SK-N-SH (cell line): ENCODE measurements at regions not wholly inside any gene's neighbourhood (a gene's known extent, or its start where the extent isn't known, plus 50 kb on each side); places are given as distances from the start of the nearest gene placed in this dataset.

Experiments used
- CTCF ChIA-PET: fragments of 300-600, 350-600 bp; formaldehyde crosslinking; extraction: SDS; loops from one replicate; lab custom pipeline; 2021; lab: Yijun Ruan, JAX
- POLR2A ChIA-PET: fragments of 350-600 bp; sonication (Branson Sonifier 250); formaldehyde crosslinking; extraction: SDS; loops from one replicate; lab custom pipeline; 2020; ENCODE audit warnings: antibody characterized with exemption, inconsistent platforms; lab: Yijun Ruan, JAX
- DNase-seq: peaks from one replicate; pipeline ENCODE4 v3.0.0; 2012
- H2AFZ ChIP-seq: fragments of 200-600 bp; sonication (generic); 2 replicates; pipeline ENCODE4 v1.8.1; 2016; ENCODE audit warnings: antibody characterized with exemption, mild to moderate bottlenecking, low read depth
- H3F3A ChIP-seq: fragments of 200-600 bp; sonication (generic); replicated peaks from 2 replicates; pipeline ENCODE3; 2016; ENCODE audit warnings: antibody characterized with exemption, mild to moderate bottlenecking; ENCODE audit not compliant: insufficient read depth
- H3K27ac ChIP-seq, 2 experiments: fragments of 200-500 bp in 1 of 2; fragments of 200-600 bp in 1 of 2; sonication (Bioruptor generic) in 1 of 2; sonication (generic), shearing (Covaris generic) in 1 of 2; 2 replicates each; pipeline versions ENCODE4 v1.5.1 to v1.6.1; 2014 to 2016; ENCODE audit warnings: low read depth in 2 of 2, inconsistent platforms in 1 of 2, low read length in 1 of 2, mild to moderate bottlenecking in 1 of 2, mixed read lengths in 1 of 2
- H3K27me3 ChIP-seq: fragments of 200-600 bp; sonication (generic), shearing (Covaris generic); 2 replicates; pipeline ENCODE4 v1.6.1; 2016; ENCODE audit warnings: mixed run types; ENCODE audit not compliant: insufficient read depth
- H3K36me3 ChIP-seq, 2 experiments: fragments of 200-500 bp in 1 of 2; fragments of 200-600 bp in 1 of 2; sonication (Bioruptor generic) in 1 of 2; sonication (generic) in 1 of 2; replicated peaks in 1 of 2; 2 replicates each; pipeline versions ENCODE3 to v1.5.1; 2014 to 2016; ENCODE audit warnings: low read length in 1 of 2, mild to moderate bottlenecking in 1 of 2; ENCODE audit not compliant: insufficient read depth in 2 of 2, control insufficient read depth in 1 of 2
- H3K4me1 ChIP-seq, 2 experiments: fragments of 200-500 bp in 1 of 2; fragments of 200-600 bp in 1 of 2; sonication (Bioruptor generic) in 1 of 2; sonication (generic), shearing (Covaris generic) in 1 of 2; 2 replicates each; pipeline versions ENCODE4 v1.5.1 to v1.6.1; 2014 to 2016; ENCODE audit warnings: low read depth in 1 of 2, low read length in 1 of 2, mixed run types in 1 of 2; ENCODE audit not compliant: insufficient read depth in 2 of 2, control insufficient read depth in 1 of 2
- H3K4me2 ChIP-seq: fragments of 200-600 bp; sonication (generic), shearing (Covaris generic); 2 replicates; pipeline ENCODE4 v1.6.1; 2017; ENCODE audit warnings: mixed run types
- H3K4me3 ChIP-seq, 2 experiments: fragments of 200-500 bp in 1 of 2; fragments of 200-600 bp in 1 of 2; sonication (Bioruptor generic) in 1 of 2; sonication (generic), shearing (Covaris generic) in 1 of 2; 2 replicates each; pipeline versions ENCODE4 v1.5.1 to v1.8.1; 2014 to 2016; ENCODE audit warnings: low read depth in 2 of 2, inconsistent platforms in 1 of 2, low read length in 1 of 2, mild to moderate bottlenecking in 1 of 2, mixed read lengths in 1 of 2, moderate library complexity in 1 of 2
- H3K79me2 ChIP-seq: fragments of 200-600 bp; sonication (generic); 2 replicates; pipeline ENCODE4 v1.8.1; 2017; ENCODE audit warnings: mild to moderate bottlenecking; ENCODE audit not compliant: insufficient read depth
- H3K9ac ChIP-seq: fragments of 200-600 bp; sonication (generic); 2 replicates; pipeline ENCODE4 v1.6.1; 2017; ENCODE audit warnings: mixed run types
- H3K9me2 ChIP-seq: fragments of 200-600 bp; sonication (generic); 2 replicates; pipeline ENCODE4 v1.6.1; 2017; ENCODE audit warnings: mixed run types
- H3K9me3 ChIP-seq: fragments of 200-600 bp; sonication (generic); 2 replicates; pipeline ENCODE4 v1.6.1; 2017; ENCODE audit warnings: mixed run types, mild to moderate bottlenecking, moderate library complexity
- H4K20me1 ChIP-seq: fragments of 200-600 bp; sonication (generic); 2 replicates; pipeline ENCODE4 v1.6.1; 2017; ENCODE audit warnings: mild to moderate bottlenecking, mixed run types; ENCODE audit not compliant: insufficient read depth
- ELF1 ChIP-seq: IDR thresholded peaks from 2 replicates; pipeline ENCODE4 v1.4.0; 2012
- FOSL2 ChIP-seq: IDR thresholded peaks from 2 replicates; pipeline ENCODE4 v1.4.0; 2012; ENCODE audit warnings: low read depth, mild to moderate bottlenecking, moderate library complexity, borderline replicate concordance
- GABPA ChIP-seq: IDR thresholded peaks from 2 replicates; pipeline ENCODE4 v1.4.0; 2012; ENCODE audit warnings: low read depth, mild to moderate bottlenecking
- MEF2A ChIP-seq: IDR thresholded peaks from 2 replicates; pipeline ENCODE4 v1.4.0; 2012; ENCODE audit warnings: low read depth, borderline replicate concordance
- NFIC ChIP-seq: IDR thresholded peaks from 2 replicates; pipeline ENCODE4 v1.4.0; 2012; ENCODE audit warnings: borderline replicate concordance
- NRF1 ChIP-seq: IDR thresholded peaks from 2 replicates; pipeline ENCODE4 v1.6.1; 2012; ENCODE audit warnings: low read depth, mild to moderate bottlenecking, low read length
- POLR2AphosphoS5 ChIP-seq: IDR thresholded peaks from 2 replicates; pipeline ENCODE4 v1.6.1; 2012; ENCODE audit warnings: low read depth, low read length
- RAD21 ChIP-seq: IDR thresholded peaks from 2 replicates; pipeline ENCODE4 v1.6.1; 2012; ENCODE audit warnings: mild to moderate bottlenecking, low read length
- RCOR1 ChIP-seq: fragments of 150-350 bp; IDR thresholded peaks from 2 replicates; pipeline ENCODE4 v1.6.1; 2017; ENCODE audit warnings: antibody characterized with exemption, low read length
- TAF1 ChIP-seq: IDR thresholded peaks from 2 replicates; pipeline ENCODE4 v1.6.1; 2012; ENCODE audit warnings: low read depth, mild to moderate bottlenecking, low read length, moderate library complexity, borderline replicate concordance
- TCF12 ChIP-seq: IDR thresholded peaks from 2 replicates; pipeline ENCODE4 v1.4.0; 2012
- WGBS: methylation state at CpG from one replicate; pipeline ENCODE4 v1.1.6; 2017; ENCODE audit warnings: low lambda C conversion rate; 5-methylcytosine and 5-hydroxymethylcytosine counted together
- TF ChIP-seq, protein P1 (sequence below): IDR thresholded peaks from 2 replicates; pipeline ENCODE4; 2012
- TF ChIP-seq, protein P2 (sequence below): IDR thresholded peaks from 2 replicates; pipeline ENCODE4 v1.4.0; 2012; ENCODE audit warnings: low read depth
- TF ChIP-seq, protein P3 (sequence below): IDR thresholded peaks from 2 replicates; pipeline ENCODE4 v1.6.1; 2012; ENCODE audit warnings: mild to moderate bottlenecking, low read depth, low read length, moderate library complexity
- TF ChIP-seq, protein P4 (sequence below): fragments of 150-350 bp; IDR thresholded peaks from 2 replicates; pipeline ENCODE4 v1.6.1; 2017; ENCODE audit warnings: antibody characterized with exemption, low read length, low read depth, borderline replicate concordance
- TF ChIP-seq, protein P5 (sequence below): fragments of 200-600 bp; sonication (generic); IDR thresholded peaks from 2 replicates; pipeline ENCODE4 v1.6.1; 2017; ENCODE audit warnings: antibody characterized with exemption, mild to moderate bottlenecking, moderate library complexity

DNA sequence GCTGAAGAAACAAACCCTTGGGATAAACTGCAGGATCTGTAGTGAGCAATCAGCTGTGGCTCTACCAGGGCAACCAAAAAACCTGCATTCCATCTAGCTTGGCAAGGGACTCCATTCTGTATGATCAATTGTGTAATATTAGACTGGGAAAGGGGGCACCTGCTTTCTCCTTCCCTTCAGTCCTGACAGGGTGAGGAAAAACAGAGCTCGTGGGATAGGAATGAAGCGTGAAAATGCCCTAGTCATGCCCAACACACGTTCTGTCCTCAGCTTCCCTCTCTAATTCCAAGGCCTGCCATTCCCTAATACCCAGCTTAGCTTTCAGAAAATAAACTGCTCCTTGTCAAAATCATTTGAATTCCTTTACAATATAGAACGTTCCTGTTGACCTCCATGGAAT lies 442.3 kb downstream of the PLPP3 start:
- Histone ChIP-seq H3F3A (peaks cover 15% of the 10 kb centered on the region), H4K20me1 (no peaks in the 10 kb centered on the region), H3K4me1 (peaks cover 7 to 13% of the 10 kb centered on the region in 2 experiments; a peak in 3 of 4 replicates), H3K9me2 (no peaks in the 10 kb centered on the region), H3K4me2 (peak overlapping the region; percentile 39; the same call in 1 of the 2 replicates), H3K27me3 (no peaks in the 10 kb centered on the region), H3K9ac (no peak overlapping the region), H3K27ac (peak overlapping the region; percentile 53 to 74; a peak in 3 of 4 replicates), H3K79me2 (no peaks in the 10 kb centered on the region), H3K36me3 (no peaks in the 10 kb centered on the region), H2AFZ (no peak overlapping the region), H3K4me3 (no peak overlapping the region), H3K9me3 (no peaks in the 10 kb centered on the region)
- 50% methylated on average over 4 of the region's 4 CpGs for WGBS
- ChIA-PET POLR2A (no interaction called here), CTCF (no interaction called here)
- TF ChIP-seq, protein P1, sequence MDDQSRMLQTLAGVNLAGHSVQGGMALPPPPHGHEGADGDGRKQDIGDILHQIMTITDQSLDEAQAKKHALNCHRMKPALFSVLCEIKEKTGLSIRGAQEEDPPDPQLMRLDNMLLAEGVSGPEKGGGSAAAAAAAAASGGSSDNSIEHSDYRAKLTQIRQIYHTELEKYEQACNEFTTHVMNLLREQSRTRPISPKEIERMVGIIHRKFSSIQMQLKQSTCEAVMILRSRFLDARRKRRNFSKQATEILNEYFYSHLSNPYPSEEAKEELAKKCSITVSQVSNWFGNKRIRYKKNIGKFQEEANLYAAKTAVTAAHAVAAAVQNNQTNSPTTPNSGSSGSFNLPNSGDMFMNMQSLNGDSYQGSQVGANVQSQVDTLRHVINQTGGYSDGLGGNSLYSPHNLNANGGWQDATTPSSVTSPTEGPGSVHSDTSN = peak; percentile 60
- TF ChIP-seq TCF12 = peak; percentile 76
- TF ChIP-seq, protein P2, sequence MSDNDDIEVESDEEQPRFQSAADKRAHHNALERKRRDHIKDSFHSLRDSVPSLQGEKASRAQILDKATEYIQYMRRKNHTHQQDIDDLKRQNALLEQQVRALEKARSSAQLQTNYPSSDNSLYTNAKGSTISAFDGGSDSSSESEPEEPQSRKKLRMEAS = no peak
- no peak for DNase-seq

DNA sequence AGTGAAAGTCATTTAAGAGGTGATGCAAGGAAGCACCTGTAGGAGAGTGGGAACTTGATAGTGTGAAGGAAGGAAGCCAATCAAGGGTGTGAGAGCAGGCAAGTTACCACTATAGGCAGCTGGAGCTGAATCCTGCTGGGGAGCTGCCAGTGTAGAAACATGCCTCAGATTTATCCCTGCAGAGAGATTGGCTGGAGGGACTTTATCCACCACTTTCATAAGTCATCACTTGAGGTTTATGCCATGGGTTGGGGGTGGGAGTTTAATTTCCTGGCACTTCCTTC lies 443.6 kb downstream of the PLPP3 start:
- CTCF ChIA-PET = no interaction called here
- no peak overlapping the region for H3K27ac ChIP-seq
- no peaks in the 10 kb centered on the region for H3K9me2 ChIP-seq
- no peak overlapping the region for H3K4me2 ChIP-seq
- H3K27me3 ChIP-seq = no peaks in the 10 kb centered on the region
- TF ChIP-seq, protein P3, sequence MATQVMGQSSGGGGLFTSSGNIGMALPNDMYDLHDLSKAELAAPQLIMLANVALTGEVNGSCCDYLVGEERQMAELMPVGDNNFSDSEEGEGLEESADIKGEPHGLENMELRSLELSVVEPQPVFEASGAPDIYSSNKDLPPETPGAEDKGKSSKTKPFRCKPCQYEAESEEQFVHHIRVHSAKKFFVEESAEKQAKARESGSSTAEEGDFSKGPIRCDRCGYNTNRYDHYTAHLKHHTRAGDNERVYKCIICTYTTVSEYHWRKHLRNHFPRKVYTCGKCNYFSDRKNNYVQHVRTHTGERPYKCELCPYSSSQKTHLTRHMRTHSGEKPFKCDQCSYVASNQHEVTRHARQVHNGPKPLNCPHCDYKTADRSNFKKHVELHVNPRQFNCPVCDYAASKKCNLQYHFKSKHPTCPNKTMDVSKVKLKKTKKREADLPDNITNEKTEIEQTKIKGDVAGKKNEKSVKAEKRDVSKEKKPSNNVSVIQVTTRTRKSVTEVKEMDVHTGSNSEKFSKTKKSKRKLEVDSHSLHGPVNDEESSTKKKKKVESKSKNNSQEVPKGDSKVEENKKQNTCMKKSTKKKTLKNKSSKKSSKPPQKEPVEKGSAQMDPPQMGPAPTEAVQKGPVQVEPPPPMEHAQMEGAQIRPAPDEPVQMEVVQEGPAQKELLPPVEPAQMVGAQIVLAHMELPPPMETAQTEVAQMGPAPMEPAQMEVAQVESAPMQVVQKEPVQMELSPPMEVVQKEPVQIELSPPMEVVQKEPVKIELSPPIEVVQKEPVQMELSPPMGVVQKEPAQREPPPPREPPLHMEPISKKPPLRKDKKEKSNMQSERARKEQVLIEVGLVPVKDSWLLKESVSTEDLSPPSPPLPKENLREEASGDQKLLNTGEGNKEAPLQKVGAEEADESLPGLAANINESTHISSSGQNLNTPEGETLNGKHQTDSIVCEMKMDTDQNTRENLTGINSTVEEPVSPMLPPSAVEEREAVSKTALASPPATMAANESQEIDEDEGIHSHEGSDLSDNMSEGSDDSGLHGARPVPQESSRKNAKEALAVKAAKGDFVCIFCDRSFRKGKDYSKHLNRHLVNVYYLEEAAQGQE = no peak
- TF ChIP-seq TAF1 = no peak
- no peak for TF ChIP-seq RCOR1
- no peak for TF ChIP-seq NRF1
- TF ChIP-seq ELF1 = no peak
- no peak for TF ChIP-seq POLR2AphosphoS5
- no peak for TF ChIP-seq MEF2A
- TF ChIP-seq, protein P4, sequence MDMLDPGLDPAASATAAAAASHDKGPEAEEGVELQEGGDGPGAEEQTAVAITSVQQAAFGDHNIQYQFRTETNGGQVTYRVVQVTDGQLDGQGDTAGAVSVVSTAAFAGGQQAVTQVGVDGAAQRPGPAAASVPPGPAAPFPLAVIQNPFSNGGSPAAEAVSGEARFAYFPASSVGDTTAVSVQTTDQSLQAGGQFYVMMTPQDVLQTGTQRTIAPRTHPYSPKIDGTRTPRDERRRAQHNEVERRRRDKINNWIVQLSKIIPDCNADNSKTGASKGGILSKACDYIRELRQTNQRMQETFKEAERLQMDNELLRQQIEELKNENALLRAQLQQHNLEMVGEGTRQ = no peak
- TF ChIP-seq, protein P5, sequence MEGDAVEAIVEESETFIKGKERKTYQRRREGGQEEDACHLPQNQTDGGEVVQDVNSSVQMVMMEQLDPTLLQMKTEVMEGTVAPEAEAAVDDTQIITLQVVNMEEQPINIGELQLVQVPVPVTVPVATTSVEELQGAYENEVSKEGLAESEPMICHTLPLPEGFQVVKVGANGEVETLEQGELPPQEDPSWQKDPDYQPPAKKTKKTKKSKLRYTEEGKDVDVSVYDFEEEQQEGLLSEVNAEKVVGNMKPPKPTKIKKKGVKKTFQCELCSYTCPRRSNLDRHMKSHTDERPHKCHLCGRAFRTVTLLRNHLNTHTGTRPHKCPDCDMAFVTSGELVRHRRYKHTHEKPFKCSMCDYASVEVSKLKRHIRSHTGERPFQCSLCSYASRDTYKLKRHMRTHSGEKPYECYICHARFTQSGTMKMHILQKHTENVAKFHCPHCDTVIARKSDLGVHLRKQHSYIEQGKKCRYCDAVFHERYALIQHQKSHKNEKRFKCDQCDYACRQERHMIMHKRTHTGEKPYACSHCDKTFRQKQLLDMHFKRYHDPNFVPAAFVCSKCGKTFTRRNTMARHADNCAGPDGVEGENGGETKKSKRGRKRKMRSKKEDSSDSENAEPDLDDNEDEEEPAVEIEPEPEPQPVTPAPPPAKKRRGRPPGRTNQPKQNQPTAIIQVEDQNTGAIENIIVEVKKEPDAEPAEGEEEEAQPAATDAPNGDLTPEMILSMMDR = no peak
- no peak for TF ChIP-seq FOSL2
- no peak for TF ChIP-seq NFIC
- no peak for TF ChIP-seq GABPA
- TF ChIP-seq TCF12 = no peak
- TF ChIP-seq RAD21 = no peak
- H2AFZ ChIP-seq = no peak overlapping the region
- H3F3A ChIP-seq = peaks cover 15% of the 10 kb centered on the region
- H3K9ac ChIP-seq = no peak overlapping the region
- peaks cover 7 to 13% of the 10 kb centered on the region in 2 experiments; a peak in 3 of 4 replicates for H3K4me1 ChIP-seq
- no peak overlapping the region for H3K4me3 ChIP-seq
- POLR2A ChIA-PET = no interaction called here
- no peak for DNase-seq
- H3K36me3 ChIP-seq = no peaks in the 10 kb centered on the region
- no peaks in the 10 kb centered on the region for H3K79me2 ChIP-seq
- no peaks in the 10 kb centered on the region for H4K20me1 ChIP-seq
- no peaks in the 10 kb centered on the region for H3K9me3 ChIP-seq
